ENCODE measurements at regions not wholly inside any gene's neighbourhood (a gene's known extent, or its start where the extent isn't known, plus 50 kb on each side); places are given as distances from the start of the nearest gene placed in this dataset.

- Histone ChIP-seq H3K9me3 (ENCODE audit: control insufficient read depth in 4 of 4, low read length in 3 of 4) (peaks cover 0 to 3% (median under 1%) of the 10 kb centered on the region in 4 donors), H3K27ac (ENCODE audit: low read depth in 1 of 2, low read length in 2 of 2) (no peak overlapping the region), H3K4me3 (ENCODE audit: low read depth in 1 of 3, low read length in 3 of 3) (no peak overlapping the region), H3K27me3 (ENCODE audit: control insufficient read depth in 4 of 4, insufficient read depth in 4 of 4, low read length in 3 of 4) (no peaks in the 10 kb centered on the region), H3K9ac (ENCODE audit: low read depth in 1 of 2, low read length in 2 of 2) (no peak overlapping the region), H3K36me3 (ENCODE audit: control insufficient read depth in 4 of 4, insufficient read depth in 3 of 4, low read depth in 1 of 4, low read length in 3 of 4) (no peaks in the 10 kb centered on the region), H3K4me1 (ENCODE audit: control insufficient read depth in 4 of 4, insufficient read depth in 4 of 4, low read length in 3 of 4) (no peaks in the 10 kb centered on the region)
- WGBS, result 99% methylated on average over 2 of the region's 2 CpGs
- DNase-seq (ENCODE audit: low spot score), result no peak
- no peak for TF ChIP-seq TAF1 (conservative IDR thresholded peaks at IDR 0.05)
- TF ChIP-seq HNF4G (IDR thresholded peaks at IDR 0.05), result no peak
- TF ChIP-seq NR2F2 (IDR thresholded peaks at IDR 0.05), result no peak
- no peak for TF ChIP-seq JUND (IDR thresholded peaks at IDR 0.05)
- no peak for TF ChIP-seq ZBTB33 (IDR thresholded peaks at IDR 0.05)
- TF ChIP-seq RAD21 (IDR thresholded peaks at IDR 0.05), result no peak
- TF ChIP-seq, protein P1, sequence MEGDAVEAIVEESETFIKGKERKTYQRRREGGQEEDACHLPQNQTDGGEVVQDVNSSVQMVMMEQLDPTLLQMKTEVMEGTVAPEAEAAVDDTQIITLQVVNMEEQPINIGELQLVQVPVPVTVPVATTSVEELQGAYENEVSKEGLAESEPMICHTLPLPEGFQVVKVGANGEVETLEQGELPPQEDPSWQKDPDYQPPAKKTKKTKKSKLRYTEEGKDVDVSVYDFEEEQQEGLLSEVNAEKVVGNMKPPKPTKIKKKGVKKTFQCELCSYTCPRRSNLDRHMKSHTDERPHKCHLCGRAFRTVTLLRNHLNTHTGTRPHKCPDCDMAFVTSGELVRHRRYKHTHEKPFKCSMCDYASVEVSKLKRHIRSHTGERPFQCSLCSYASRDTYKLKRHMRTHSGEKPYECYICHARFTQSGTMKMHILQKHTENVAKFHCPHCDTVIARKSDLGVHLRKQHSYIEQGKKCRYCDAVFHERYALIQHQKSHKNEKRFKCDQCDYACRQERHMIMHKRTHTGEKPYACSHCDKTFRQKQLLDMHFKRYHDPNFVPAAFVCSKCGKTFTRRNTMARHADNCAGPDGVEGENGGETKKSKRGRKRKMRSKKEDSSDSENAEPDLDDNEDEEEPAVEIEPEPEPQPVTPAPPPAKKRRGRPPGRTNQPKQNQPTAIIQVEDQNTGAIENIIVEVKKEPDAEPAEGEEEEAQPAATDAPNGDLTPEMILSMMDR (IDR thresholded peaks at IDR 0.05; ENCODE audit: low read depth, low read length, missing input control), result no peak
- TF ChIP-seq, protein P2, sequence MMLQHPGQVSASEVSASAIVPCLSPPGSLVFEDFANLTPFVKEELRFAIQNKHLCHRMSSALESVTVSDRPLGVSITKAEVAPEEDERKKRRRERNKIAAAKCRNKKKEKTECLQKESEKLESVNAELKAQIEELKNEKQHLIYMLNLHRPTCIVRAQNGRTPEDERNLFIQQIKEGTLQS (IDR thresholded peaks at IDR 0.05), result no peak
- no peak for TF ChIP-seq FOXA1 (IDR thresholded peaks at IDR 0.05)
These were observed 81.7 kb upstream of the C3orf80 start for GRCh38 chr3:160143482-160143881.

GRCh38 chr3:160150066-160150465 lies 75.2 kb upstream of the C3orf80 start:
- no peaks in the 10 kb centered on the region for H3K9me3 ChIP-seq (ENCODE audit: control insufficient read depth in 4 of 4, low read length in 3 of 4)
- WGBS, result 92% methylated on average over 3 of the region's 3 CpGs
- no peak for DNase-seq (ENCODE audit: low spot score)
- TF ChIP-seq, protein P3, sequence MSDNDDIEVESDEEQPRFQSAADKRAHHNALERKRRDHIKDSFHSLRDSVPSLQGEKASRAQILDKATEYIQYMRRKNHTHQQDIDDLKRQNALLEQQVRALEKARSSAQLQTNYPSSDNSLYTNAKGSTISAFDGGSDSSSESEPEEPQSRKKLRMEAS (IDR thresholded peaks at IDR 0.05), result no peak
- TF ChIP-seq, protein P2 (IDR thresholded peaks at IDR 0.05), result no peak
- TF ChIP-seq HNF4G (IDR thresholded peaks at IDR 0.05), result no peak
- no peak for TF ChIP-seq NR2F2 (IDR thresholded peaks at IDR 0.05)
- no peak for TF ChIP-seq YY1 (IDR thresholded peaks at IDR 0.05)
- TF ChIP-seq EGR1 (IDR thresholded peaks at IDR 0.05; ENCODE audit: low read depth in 2 of 2), result no peak
- TF ChIP-seq HNF4A (conservative IDR thresholded peaks at IDR 0.05), result no peak
- TF ChIP-seq RXRA (IDR thresholded peaks at IDR 0.05), result no peak
- TF ChIP-seq FOXA2 (IDR thresholded peaks at IDR 0.05), result no peak
- TF ChIP-seq SP1 (IDR thresholded peaks at IDR 0.05), result no peak
- no peak for TF ChIP-seq GABPA (IDR thresholded peaks at IDR 0.05 in 1 of 2, conservative IDR thresholded peaks at IDR 0.05 in 1 of 2)
- TF ChIP-seq FOXA1 (IDR thresholded peaks at IDR 0.05), result no peak
- TF ChIP-seq ZBTB33 (IDR thresholded peaks at IDR 0.05), result no peak
- no peak for TF ChIP-seq JUND (IDR thresholded peaks at IDR 0.05)
- no peak for TF ChIP-seq TAF1 (conservative IDR thresholded peaks at IDR 0.05)
- TF ChIP-seq RAD21 (IDR thresholded peaks at IDR 0.05), result no peak
- no peak for TF ChIP-seq REST (IDR thresholded peaks at IDR 0.05)
- TF ChIP-seq, protein P1 (IDR thresholded peaks at IDR 0.05; ENCODE audit: low read depth, low read length, missing input control), result no peak
- H3K4me3 ChIP-seq (ENCODE audit: low read depth in 1 of 3, low read length in 3 of 3), result no peak overlapping the region
- no peaks in the 10 kb centered on the region for H3K27me3 ChIP-seq (ENCODE audit: control insufficient read depth in 4 of 4, insufficient read depth in 4 of 4, low read length in 3 of 4)
- H3K36me3 ChIP-seq (ENCODE audit: control insufficient read depth in 4 of 4, insufficient read depth in 3 of 4, low read depth in 1 of 4, low read length in 3 of 4), result no peaks in the 10 kb centered on the region
- no peak overlapping the region for H3K27ac ChIP-seq (ENCODE audit: low read depth in 1 of 2, low read length in 2 of 2)
- no peak overlapping the region for H3K9ac ChIP-seq (ENCODE audit: low read depth in 1 of 2, low read length in 2 of 2)
- H3K4me1 ChIP-seq (ENCODE audit: control insufficient read depth in 4 of 4, insufficient read depth in 4 of 4, low read length in 3 of 4), result no peaks in the 10 kb centered on the region

All from liver (tissue), 8 donors.